ENCODE measurements at regions not wholly inside any gene's neighbourhood (a gene's known extent, or its start where the extent isn't known, plus 50 kb on each side); places are given as distances from the start of the nearest gene placed in this dataset.

DNA sequence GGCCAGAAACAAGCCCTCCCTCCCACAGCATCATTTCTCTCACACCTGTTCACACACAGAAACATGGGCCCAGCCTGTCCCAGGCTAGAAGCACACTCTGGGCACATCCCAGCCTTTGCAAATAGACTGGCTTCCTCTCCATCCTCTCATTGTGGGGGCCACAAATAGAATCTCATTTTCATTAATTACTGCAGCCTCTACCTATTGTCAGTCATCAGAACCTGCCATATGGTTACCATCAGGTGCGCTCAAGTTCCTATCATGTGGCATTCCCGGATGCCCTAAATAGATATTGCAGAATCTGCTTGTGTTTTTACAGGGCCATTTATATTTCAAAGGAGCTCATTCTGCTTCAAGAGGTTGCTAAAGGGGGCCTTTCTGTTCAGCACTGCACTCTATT lies 460.7 kb downstream of the BCL11A start:
- DNase-seq, result no peak

DNA sequence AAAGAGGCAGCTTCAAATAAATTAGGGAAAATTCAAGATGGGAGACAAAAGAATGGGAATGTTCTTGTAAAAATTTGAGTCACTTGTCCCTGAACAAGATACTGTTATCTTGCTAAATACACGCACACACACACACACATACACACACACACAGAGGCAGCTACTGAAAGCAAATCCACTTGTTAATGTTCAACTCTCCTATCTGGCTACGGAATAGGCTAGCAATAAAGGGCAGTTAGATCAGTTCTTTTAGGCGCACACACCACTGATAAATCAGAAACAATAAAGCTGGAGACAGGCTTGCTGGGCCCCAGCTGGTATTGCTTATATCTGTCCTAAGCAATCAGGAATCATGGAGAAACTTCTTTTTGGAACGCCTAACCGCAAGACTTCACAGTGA lies 461.6 kb downstream of the BCL11A start:
- DNase-seq, result no peak

- no peak for DNase-seq
These were observed 462.2 kb downstream of the BCL11A start for GRCh38 chr2:60091266-60091665.

- no peak for DNase-seq
These were observed 473.9 kb downstream of the BCL11A start for GRCh38 chr2:60079562-60079961.

- DNase-seq, result no peak
These were observed 478.4 kb downstream of the BCL11A start for GRCh38 chr2:60075048-60075447.

- DNase-seq, result no peak
These were observed 480.3 kb downstream of the BCL11A start for GRCh38 chr2:60073201-60073600.

DNA sequence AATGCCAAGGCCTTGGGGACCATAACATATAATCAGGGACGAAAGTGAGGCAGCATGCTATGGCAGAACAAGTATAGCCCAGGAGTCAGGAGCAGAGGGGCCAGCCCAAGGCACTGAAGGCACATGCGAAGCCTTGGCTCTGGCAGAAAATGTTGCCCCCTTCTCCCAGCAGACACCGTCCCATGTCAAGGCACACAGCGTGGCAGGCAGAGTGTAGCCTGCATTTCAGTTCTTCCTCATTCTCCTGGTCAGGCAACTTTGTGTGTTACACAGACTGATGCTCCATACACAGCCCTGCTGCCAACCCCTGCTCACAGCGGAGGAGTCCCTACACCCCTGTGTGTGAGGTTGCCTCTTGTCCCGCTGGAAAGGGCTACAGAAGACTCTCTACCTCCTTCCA lies 480.8 kb downstream of the BCL11A start:
- DNase-seq, result no peak

GRCh38 chr2:60071490-60071831 lies 482.0 kb downstream of the BCL11A start:
- DNase-seq, result no peak

DNA sequence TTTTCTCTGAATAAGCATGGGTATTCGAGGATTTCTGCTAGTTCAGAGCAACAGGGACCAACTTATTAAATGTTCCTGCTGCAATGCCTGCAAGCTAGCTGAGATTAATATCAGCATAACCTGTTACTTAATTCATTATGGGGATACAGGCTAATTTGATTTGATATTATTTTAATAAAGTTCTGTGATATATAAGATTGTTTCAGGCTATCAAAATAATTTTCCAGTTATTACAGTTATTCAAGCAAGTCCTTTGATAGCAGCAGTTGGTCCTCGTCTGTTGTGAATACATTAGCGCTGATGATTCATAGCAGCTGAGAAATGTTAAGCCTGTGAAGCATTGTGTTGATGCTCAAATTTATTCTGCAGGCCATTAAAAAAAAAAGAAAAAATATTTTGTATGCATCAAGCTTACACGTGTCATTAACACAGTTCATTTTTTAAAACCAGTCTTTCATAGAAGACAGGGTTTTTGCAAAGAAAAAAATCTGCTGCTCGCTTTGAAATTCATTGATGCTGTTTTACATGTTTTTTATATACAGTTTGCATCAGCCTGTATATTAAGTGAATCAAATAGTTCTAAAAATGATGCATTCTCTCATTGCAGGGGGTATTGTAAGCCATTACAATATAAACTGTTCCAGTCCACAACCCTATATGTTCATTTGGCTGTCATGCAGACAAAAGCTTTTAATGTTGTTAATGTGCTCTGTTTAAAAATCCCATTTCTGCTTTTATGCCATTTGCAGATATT lies 482.5 kb downstream of the BCL11A start:
- no peak for DNase-seq

- DNase-seq, result no peak
These were observed 483.3 kb downstream of the BCL11A start for GRCh38 chr2:60070196-60070595.

- no peak for DNase-seq
These were observed 484.7 kb downstream of the BCL11A start for GRCh38 chr2:60068755-60069154.

DNA sequence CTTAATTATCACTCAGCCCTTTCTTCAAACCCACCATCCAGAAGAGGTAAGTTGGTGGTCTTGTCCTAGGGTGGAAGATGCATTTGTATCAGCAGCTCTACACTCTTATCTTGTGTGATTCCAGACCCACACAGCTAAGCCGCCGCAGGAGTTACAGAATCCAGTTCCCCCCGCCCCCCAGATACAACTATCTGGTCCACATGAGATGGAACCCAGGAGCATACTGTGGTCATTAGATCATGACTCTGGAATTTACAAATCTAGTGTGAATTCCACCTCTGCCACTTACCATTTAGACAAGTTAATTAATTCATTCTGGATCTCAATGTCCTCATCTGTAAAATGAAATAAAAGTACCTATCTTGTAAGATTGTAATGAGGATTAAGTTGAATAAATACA lies 486.4 kb downstream of the BCL11A start:
- DNase-seq, result no peak

DNA sequence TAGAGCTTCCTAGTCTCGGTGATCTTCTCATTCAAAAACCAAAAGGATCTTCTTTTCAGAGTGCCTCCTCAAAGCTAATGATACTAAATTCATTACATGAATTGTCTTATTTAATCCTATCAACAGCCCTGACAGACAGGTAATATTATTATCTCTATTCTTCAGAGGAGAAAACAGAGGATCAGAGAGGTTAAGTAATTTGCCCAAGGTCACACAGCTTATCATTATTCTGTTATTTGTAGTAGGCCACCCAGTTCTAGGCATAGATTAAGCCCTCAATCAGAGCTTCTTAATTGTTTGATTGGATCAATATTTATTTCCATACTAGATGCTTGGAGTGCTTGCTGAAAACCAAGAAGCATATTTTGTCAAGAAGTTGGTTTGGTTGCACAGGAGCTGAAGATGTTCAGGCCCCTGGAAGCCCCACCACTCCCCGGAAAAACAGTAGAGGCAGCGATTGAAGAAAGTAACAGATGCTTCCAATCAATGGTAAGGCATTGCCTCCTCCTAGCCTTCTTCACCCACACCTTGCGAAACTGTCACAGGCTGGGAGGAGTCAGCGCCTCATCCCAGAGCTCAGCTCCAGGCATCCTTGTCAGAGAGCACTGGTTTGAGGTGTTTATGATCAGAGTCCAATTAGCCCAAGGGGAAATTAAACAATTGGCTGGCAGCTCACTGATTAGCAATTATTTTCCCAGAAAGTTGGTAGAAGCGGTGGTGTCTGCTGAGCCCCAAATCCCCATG lies 487.2 kb downstream of the BCL11A start:
- DNase-seq, result no peak

DNA sequence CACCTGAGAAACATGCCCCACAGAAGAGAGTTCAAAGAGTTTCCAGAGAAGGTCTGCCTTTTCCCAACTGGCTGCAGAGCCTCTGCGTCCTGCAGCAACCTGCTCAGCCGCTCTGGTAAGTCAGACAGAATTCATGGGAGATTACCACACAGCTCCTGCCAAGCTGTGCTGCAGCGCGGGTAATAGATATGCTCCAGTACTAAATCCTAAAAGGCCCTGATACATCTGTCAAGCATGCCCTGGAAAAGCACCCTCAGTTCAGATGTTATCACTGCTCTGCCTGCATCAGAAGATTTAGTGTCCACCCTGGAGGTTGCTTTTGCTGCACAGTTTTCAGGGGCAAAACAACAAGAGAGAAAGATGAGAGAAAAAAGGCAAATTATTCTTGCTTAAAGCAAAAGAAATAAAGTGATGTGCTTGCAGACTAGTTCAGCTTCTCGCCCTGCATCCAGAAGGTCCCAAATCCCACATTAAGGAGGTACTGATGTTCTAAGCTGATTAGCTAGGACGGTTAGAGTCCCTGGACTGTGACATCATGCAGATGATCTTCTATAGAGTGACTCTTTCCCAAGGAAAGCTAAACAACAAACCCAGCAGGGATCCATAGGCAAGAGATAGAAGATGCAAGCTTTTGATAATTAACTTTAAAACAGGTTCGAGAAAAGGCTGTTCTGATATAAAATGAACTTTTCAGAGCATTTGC lies 488.6 kb downstream of the BCL11A start:
- DNase-seq, result no peak

DNA sequence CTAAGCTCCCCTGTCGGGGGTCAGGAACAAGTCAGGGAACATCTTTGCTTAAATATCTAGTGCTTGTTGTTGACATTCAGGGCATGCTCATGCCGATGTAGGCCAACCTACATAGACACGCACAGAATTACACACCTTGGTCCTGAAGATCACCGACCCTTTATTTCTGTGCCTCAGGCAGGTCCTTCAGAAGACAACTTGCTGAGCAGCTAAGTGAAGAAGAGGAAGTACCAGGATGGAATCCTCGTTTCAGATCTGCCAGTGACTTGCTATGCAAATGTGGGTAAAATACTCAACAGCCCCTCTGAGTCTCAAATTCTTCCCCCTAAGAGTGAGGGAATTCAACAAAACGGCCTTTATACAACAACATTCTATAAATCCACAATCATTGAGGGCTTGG lies 494.7 kb downstream of the BCL11A start:
- no peak for DNase-seq

DNA sequence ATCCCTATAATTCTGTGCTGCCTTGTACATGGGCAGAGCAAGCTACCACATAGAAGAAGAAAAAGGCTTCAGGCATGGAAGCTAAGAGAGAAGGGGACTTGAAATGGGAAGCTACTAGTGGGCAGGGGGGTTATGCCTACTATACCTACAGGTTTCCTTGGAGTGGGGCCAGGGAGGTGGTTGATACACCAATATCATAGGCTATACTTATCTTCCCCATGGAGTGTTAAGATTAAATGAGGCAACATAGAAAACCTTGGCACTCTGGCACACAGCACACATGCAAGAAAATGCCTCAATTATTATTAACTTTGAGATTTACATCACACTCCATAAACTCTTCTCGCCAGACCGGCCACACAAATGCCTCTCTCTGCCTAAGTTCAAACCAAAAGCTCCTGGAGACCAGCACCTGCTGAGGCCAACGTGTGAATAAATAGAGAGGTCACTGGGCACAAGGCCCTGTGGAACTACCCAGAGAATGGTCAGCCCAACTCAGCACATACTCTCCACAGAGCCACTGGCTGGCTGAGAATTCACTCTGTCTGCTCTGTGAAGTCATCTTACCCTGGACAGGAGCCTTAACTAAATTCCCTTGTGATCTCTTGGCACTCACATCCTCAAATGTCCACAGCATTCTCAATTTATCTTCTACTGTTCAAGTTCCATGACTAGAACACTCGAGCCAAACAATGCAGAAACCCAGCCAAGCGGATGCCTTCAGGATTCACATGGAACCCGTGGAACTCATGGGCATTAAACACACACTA lies 498.7 kb downstream of the BCL11A start:
- no peak for DNase-seq

DNA sequence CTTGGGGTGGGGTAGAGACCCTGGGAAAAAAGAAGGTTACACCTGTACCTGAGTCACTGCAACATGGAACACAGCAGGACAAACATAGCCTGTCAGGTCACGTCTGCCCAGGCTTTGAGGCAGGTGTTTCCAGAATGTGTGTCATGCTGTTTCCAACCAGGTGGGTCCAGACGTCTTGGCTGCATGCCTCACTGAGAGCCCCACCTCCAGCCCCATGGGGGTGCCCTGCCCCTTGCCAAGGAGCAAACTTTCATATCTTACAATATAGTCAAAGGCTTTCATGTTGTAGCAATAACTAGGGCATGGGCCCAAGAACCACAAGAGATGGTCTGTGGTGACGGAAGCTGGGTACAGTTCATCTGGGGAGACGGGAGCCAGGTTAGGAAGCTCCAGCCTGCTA lies 499.7 kb downstream of the BCL11A start:
- no peak for DNase-seq

- no peak for DNase-seq
These were observed 500.9 kb downstream of the BCL11A start for GRCh38 chr2:60052601-60053000.

DNA sequence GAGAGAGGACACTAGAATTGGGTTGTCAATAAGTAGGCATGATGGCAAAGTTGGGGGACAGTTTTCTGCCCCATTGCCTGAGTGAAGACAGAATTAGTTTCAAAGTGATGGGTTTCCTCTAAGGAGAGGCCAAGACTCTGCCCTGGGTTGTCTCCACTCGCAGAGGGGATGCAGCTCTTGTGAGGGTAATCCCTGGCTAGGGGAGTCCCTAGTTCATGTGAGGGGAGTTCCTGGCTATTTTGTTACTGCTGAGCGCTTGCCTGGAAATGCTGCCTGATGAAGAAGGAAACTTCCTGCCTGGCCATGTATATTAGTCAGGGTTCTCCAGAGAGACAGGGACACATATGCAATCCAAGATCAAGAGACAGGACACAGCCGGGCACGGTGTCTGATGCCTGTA lies 501.5 kb downstream of the BCL11A start:
- no peak for DNase-seq

DNA sequence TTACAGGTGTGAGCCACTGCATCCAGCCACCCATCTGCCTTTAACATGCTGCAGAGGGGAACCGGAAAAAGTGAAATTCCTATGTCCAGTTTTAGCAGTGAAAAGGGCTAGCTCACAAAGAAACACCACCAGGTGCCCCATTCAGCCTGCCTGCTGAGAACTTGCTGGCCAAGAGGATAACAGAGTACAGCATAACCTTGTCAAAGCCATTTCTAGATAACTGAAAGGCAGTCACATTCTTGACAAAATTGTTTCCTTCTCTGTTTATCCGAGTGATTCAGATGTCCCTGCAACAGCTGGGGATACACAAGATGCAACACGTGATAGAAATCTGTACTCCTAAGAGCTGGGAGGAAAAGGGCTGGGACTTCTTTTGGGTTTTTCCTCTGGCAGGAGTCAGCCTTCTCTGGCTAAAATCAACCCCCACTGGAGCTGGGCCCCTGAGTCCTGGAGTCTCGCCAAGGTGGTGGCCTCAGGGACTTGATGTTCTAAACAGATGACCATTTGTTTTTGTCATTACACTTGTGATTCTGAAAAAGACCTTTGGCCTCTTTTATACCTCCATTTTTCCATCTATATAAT lies 505.4 kb downstream of the BCL11A start:
- no peak for DNase-seq

DNA sequence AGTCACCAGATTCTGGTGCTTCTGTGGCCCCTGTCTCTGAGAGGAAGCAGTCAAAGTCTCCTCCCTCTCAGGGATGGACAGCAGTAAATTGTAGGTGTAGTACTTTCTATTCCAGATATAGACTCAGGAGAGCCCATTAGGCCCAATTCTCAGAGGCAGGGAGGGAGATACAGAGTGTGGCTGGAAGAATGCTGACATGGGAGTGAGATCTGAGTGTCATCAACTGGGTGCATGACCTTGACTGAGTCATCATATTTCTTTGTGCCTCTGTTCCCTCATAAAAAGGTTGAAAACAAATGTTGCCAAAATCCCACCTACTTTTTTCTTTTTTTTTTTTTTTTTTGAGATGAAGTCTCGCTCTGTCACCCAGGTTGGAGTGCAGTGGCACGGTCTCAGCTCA lies 506.1 kb downstream of the BCL11A start:
- DNase-seq, result no peak

- no peak for DNase-seq
These were observed 506.9 kb downstream of the BCL11A start for GRCh38 chr2:60046529-60046928.

- no peak for DNase-seq
These were observed 508.0 kb downstream of the BCL11A start for GRCh38 chr2:60045456-60045855.

Data from CD4-positive, alpha-beta T cell treated with Interleukin-12 subunit alpha and Interleukin-12 subunit beta, for 1 hour (primary cell).